IMR-90 (cell line): ENCODE measurements at regions not wholly inside any gene's neighbourhood (a gene's known extent, or its start where the extent isn't known, plus 50 kb on each side); places are given as distances from the start of the nearest gene placed in this dataset.

Source experiments
- ATAC-seq: fragments of 200-7000 bp; cut with Tn5 transposase; 2 replicates; pipeline ENCODE4 v1.9.1; 2020; ENCODE audit warnings: low read depth, mild to moderate bottlenecking, moderate library complexity
- BruUV-seq: library from RNA; stranded (reverse); fragments of 400-500 nt; replicated peaks from 2 replicates; lab custom pipeline; 2021; lab: Mats Ljungman, UMichigan
- CTCF ChIA-PET: fragments of 300-600 bp; formaldehyde crosslinking; extraction: SDS; loops from one replicate; lab custom pipeline; 2021; ENCODE audit warnings: antibody characterized with exemption; lab: Yijun Ruan, JAX
- POLR2A ChIA-PET: fragments of 300-600 bp; sonication (Branson Sonifier 250); formaldehyde crosslinking; loops from one replicate; lab custom pipeline; 2022; ENCODE audit warnings: antibody characterized with exemption; ENCODE audit not compliant: unreplicated experiment; lab: Charles Lee
- DNase-seq: peaks from one replicate; pipeline ENCODE4 v3.0.0; 2013
- H2AFZ ChIP-seq: replicated peaks from 2 replicates; pipeline ENCODE3; 2013; ENCODE audit warnings: low read length, mild to moderate bottlenecking; ENCODE audit not compliant: poor library complexity
- H2AK5ac ChIP-seq: 2 replicates; pipeline ENCODE4 v1.6.1; 2013; ENCODE audit warnings: low read depth, low read length, inconsistent platforms
- H2AK9ac ChIP-seq: replicated peaks from 2 replicates; pipeline ENCODE3; 2013; ENCODE audit warnings: mild to moderate bottlenecking, low read depth, low read length, moderate library complexity; ENCODE audit not compliant: poor library complexity
- H2BK120ac ChIP-seq: 2 replicates; pipeline ENCODE4 v1.6.1; 2013; ENCODE audit warnings: low read depth, low read length, inconsistent platforms
- H2BK15ac ChIP-seq: 3 replicates; pipeline ENCODE4 v1.6.1; 2013; ENCODE audit warnings: low read depth, low read length, inconsistent platforms
- H2BK20ac ChIP-seq: 2 replicates; pipeline ENCODE4 v1.6.1; 2013; ENCODE audit warnings: low read depth, mild to moderate bottlenecking, inconsistent platforms, low read length, moderate library complexity
- H2BK5ac ChIP-seq: 2 replicates; pipeline ENCODE4 v1.6.1; 2013; ENCODE audit warnings: mild to moderate bottlenecking, low read depth, low read length, inconsistent platforms; ENCODE audit not compliant: poor library complexity, severe bottlenecking
- H3K14ac ChIP-seq: replicated peaks from 2 replicates; pipeline ENCODE4 v1.6.1; 2013; ENCODE audit warnings: low read depth, low read length, inconsistent platforms
- H3K18ac ChIP-seq: 2 replicates; pipeline ENCODE4 v1.6.1; 2013; ENCODE audit warnings: low read depth, low read length, control low read depth
- H3K23ac ChIP-seq: 2 replicates; pipeline ENCODE4 v1.6.1; 2013; ENCODE audit warnings: low read depth, low read length, inconsistent platforms
- H3K27ac ChIP-seq: 2 replicates; pipeline ENCODE4 v1.5.1; 2013; ENCODE audit warnings: mild to moderate bottlenecking, control low read depth, low read length; ENCODE audit not compliant: insufficient read depth
- H3K27me3 ChIP-seq: 2 replicates; pipeline ENCODE4 v1.6.1; 2013; ENCODE audit warnings: low read length; ENCODE audit not compliant: control insufficient read depth, insufficient read depth
- H3K36me3 ChIP-seq: 2 replicates; pipeline ENCODE4 v1.6.1; 2013; ENCODE audit warnings: low read length, mixed read lengths; ENCODE audit not compliant: control insufficient read depth, insufficient read depth
- H3K4ac ChIP-seq: 2 replicates; pipeline ENCODE4 v1.6.1; 2013; ENCODE audit warnings: low read depth, low read length, inconsistent platforms
- H3K4me1 ChIP-seq: 2 replicates; pipeline ENCODE4 v1.6.1; 2013; ENCODE audit warnings: low read length, mixed read lengths; ENCODE audit not compliant: control insufficient read depth, insufficient read depth
- H3K4me2 ChIP-seq: 2 replicates; pipeline ENCODE4 v1.6.1; 2013; ENCODE audit warnings: low read depth, mild to moderate bottlenecking, control low read depth, low read length, moderate library complexity
- H3K4me3 ChIP-seq: 2 replicates; pipeline ENCODE4 v1.5.1; 2013; ENCODE audit warnings: low read depth, mild to moderate bottlenecking, control low read depth, low read length, moderate library complexity; ENCODE audit not compliant: insufficient read depth
- H3K56ac ChIP-seq: 2 replicates; pipeline ENCODE4 v1.6.1; 2013; ENCODE audit warnings: low read length, inconsistent platforms; ENCODE audit not compliant: insufficient read depth; ENCODE audit errors: extremely low read depth
- H3K79me1 ChIP-seq, 2 experiments: 2 replicates each; pipeline ENCODE4 v1.6.1; 2013; ENCODE audit warnings: low read length in 2 of 2, inconsistent platforms in 1 of 2, low read depth in 1 of 2
- H3K9ac ChIP-seq: 2 replicates; pipeline ENCODE4 v1.6.1; 2013; ENCODE audit warnings: low read depth, low read length, control low read depth
- H3K9me1 ChIP-seq: 2 replicates; pipeline ENCODE4 v1.6.1; 2013; ENCODE audit warnings: low read length, inconsistent platforms; ENCODE audit not compliant: insufficient read depth
- H3K9me3 ChIP-seq: 2 replicates; pipeline ENCODE4 v1.6.1; 2013; ENCODE audit warnings: low read length; ENCODE audit not compliant: control insufficient read depth, insufficient read depth
- H4K20me1 ChIP-seq: 2 replicates; pipeline ENCODE4 v1.6.1; 2013; ENCODE audit warnings: low read length, inconsistent platforms; ENCODE audit not compliant: insufficient read depth
- H4K5ac ChIP-seq: 2 replicates; pipeline ENCODE4 v1.6.1; 2013; ENCODE audit warnings: mild to moderate bottlenecking, low read depth, low read length, control low read depth
- H4K8ac ChIP-seq, 2 experiments: 2 replicates each; pipeline ENCODE4 v1.6.1; 2013; ENCODE audit warnings: low read depth in 2 of 2, low read length in 2 of 2, control low read depth in 1 of 2, inconsistent platforms in 1 of 2
- H4K91ac ChIP-seq: 2 replicates; pipeline ENCODE4 v1.6.1; 2013; ENCODE audit warnings: low read depth, low read length, inconsistent platforms; ENCODE audit not compliant: insufficient read depth
- MAZ ChIP-seq: IDR thresholded peaks from 2 replicates; pipeline ENCODE4 v1.6.1; 2012; ENCODE audit warnings: low read depth, mild to moderate bottlenecking, low read length, improper control_type of control experiment, moderate library complexity, borderline replicate concordance
- RCOR1 ChIP-seq: IDR thresholded peaks from 2 replicates; pipeline ENCODE4 v1.6.1; 2012; ENCODE audit warnings: mild to moderate bottlenecking, low read length, improper control_type of control experiment; ENCODE audit not compliant: insufficient replicate concordance
- WGBS, 2 experiments: methylation state at CpG; one replicate each; pipeline versions ENCODE4 v1.1.5 to v1.1.7; 2013; ENCODE audit warnings: missing lambda C conversion rate in 2 of 2; ENCODE audit not compliant: insufficient read length in 1 of 2; ENCODE audit errors: extremely low coverage in 2 of 2; 5-methylcytosine and 5-hydroxymethylcytosine counted together
- dilution Hi-C: fragments of 300-500 bp; cut with HindIII; formaldehyde crosslinking; loops from one replicate; pipeline ENCODE4 v1.14.3; 2018; ENCODE audit warnings: low sequenced_read_pairs; ENCODE audit not compliant: unreplicated experiment
- in situ Hi-C: fragments of 300-500 bp; cut with MboI; formaldehyde crosslinking; loops from 3 replicates; pipeline ENCODE4 v1.14.3; 2019; ENCODE audit warnings: low sequenced_read_pairs, inconsistent platforms, mixed read lengths
- intact Hi-C: fragments of 100-400 bp; cut with micrococcal nuclease; formaldehyde crosslinking; loops from 2 replicates; pipeline ENCODE4 v1.10.0; 2022

- DNase-seq, result no peak
- no TSS peak for BruUV-seq
Measured at GRCh38 chr12:85616201-85616600, 220.0 kb downstream of the RASSF9 start.

More at GRCh38 chr12:85616201-85616600, 220.0 kb downstream of the RASSF9 start:
- Histone ChIP-seq H4K20me1 (no peaks in the 10 kb centered on the region), H3K56ac (no peak overlapping the region), H2BK15ac (no peak overlapping the region), H4K91ac (no peak overlapping the region), H3K4me2 (no peak overlapping the region), H2AK5ac (no peak overlapping the region), H2BK20ac (no peak overlapping the region), H3K14ac (no peak overlapping the region), H3K4me3 (no peak overlapping the region), H4K5ac (no peak overlapping the region), H3K9me3 (no peaks in the 10 kb centered on the region), H3K18ac (no peak overlapping the region), H3K9ac (no peak overlapping the region), H3K9me1 (no peaks in the 10 kb centered on the region), H3K27me3 (no peaks in the 10 kb centered on the region), H2AK9ac (no peak overlapping the region), H3K79me1 (no peaks in the 10 kb centered on the region), H2AFZ (no peak overlapping the region), H3K4ac (no peak overlapping the region), H3K23ac (no peak overlapping the region), H3K27ac (no peak overlapping the region), H2BK5ac (no peak overlapping the region), H2BK120ac (no peak overlapping the region), H4K8ac (no peak overlapping the region), H3K36me3 (no peaks in the 10 kb centered on the region), H3K4me1 (no peaks in the 10 kb centered on the region)
- ChIA-PET CTCF (no interaction called here), POLR2A (no interaction called here)
- WGBS, 2 experiments, result no CpG with 5 or more reads among the region's 2 CpGs
- TF ChIP-seq MAZ, result no peak
- no peak for TF ChIP-seq RCOR1
- dilution Hi-C loops, result no loop called here
- in situ Hi-C loops, result no loop called here
- intact Hi-C loops, result no loop called here
- ATAC-seq, result no peak
